ENCODE measurements at regions not wholly inside any gene's neighbourhood (a gene's known extent, or its start where the extent isn't known, plus 50 kb on each side); places are given as distances from the start of the nearest gene placed in this dataset.
"Not testable (repeated sequence)": the region's sequence is repeated elsewhere in the genome, so short reads cannot be mapped to it uniquely, and the experiment has no call there.

DNA sequence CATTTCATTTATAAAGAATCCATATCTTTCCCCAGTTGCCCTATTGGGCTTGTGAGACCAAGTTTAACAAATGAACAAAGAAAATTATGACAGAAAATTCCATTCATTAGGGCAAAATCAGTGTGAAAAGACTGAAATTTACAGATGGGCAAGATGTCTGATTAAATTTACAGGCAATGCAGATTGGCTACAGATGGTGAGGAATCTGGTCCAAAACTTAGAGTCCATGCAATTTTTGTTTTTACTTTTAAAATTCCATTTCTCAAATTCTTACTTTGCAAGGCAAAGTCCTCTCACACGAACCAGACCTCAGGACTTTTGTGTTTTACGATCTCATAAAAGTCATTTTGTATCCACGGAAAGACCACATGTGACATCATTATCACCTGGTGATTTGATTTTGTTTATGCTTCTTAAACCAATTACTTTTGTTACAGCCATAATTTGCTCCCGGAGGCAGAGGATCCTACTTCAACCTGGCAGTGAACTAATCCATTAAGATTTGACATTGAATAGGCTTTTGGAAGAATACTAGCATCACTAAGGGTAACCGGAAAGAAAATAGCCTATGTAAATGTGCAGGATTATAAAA, 843.7 kb upstream of the CHORDC1 start:
- Histone ChIP-seq H3K27ac (ENCODE audit: low read length) (no peak overlapping the region), H3K36me3 (replicated peaks; ENCODE audit: low read depth, low read length) (no peaks in the 10 kb centered on the region), H3K27me3 (ENCODE audit: low read depth, low read length) (no peaks in the 10 kb centered on the region), H3K4me2 (ENCODE audit: low read length) (no peak overlapping the region), H3K4me3 (ENCODE audit: low read length) (no peak overlapping the region), H3K79me2 (ENCODE audit: low read length) (no peaks in the 10 kb centered on the region), H2AFZ (ENCODE audit: low read depth, low read length) (no peak overlapping the region), H4K20me1 (ENCODE audit: insufficient read depth, low read length) (no peaks in the 10 kb centered on the region), H3K4me1 (ENCODE audit: low read length) (peaks cover 11% of the 10 kb centered on the region), H3K9ac (ENCODE audit: low read length) (no peak overlapping the region), H3K9me3 (ENCODE audit: insufficient read depth, low read length) (no peaks in the 10 kb centered on the region)
- TF ChIP-seq EZH2phosphoT487 (IDR thresholded peaks at IDR 0.05; ENCODE audit: low read depth): no peak
- TF ChIP-seq, protein P1, sequence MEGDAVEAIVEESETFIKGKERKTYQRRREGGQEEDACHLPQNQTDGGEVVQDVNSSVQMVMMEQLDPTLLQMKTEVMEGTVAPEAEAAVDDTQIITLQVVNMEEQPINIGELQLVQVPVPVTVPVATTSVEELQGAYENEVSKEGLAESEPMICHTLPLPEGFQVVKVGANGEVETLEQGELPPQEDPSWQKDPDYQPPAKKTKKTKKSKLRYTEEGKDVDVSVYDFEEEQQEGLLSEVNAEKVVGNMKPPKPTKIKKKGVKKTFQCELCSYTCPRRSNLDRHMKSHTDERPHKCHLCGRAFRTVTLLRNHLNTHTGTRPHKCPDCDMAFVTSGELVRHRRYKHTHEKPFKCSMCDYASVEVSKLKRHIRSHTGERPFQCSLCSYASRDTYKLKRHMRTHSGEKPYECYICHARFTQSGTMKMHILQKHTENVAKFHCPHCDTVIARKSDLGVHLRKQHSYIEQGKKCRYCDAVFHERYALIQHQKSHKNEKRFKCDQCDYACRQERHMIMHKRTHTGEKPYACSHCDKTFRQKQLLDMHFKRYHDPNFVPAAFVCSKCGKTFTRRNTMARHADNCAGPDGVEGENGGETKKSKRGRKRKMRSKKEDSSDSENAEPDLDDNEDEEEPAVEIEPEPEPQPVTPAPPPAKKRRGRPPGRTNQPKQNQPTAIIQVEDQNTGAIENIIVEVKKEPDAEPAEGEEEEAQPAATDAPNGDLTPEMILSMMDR (IDR thresholded peaks at IDR 0.05; ENCODE audit: low read depth, low read length): no peak

DNA sequence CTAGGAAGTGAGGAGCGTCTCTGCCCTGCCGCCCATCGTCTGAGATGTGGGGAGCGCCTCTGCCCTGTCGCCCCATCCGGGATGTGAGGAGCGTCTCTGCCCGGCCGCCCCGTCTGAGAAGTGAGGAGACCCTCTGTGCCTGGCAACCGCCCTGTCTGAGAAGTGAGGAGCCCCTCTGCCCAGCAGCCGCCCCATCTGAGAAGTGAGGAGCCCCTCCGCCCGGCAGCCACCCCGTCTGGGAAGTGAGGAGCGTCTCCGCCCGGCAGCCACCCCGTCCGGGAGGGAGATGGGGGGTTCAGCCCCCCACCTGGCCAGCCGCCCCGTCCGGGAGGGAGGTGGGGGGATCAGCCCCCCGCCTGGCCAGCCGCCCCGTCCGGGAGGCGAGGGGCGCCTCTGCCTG, 840.5 kb upstream of the CHORDC1 start:
- not testable (repeated sequence) for H3K36me3 ChIP-seq (replicated peaks; ENCODE audit: low read depth, low read length); H2AFZ ChIP-seq (ENCODE audit: low read depth, low read length); H3K79me2 ChIP-seq (ENCODE audit: low read length); H3K4me2 ChIP-seq (ENCODE audit: low read length); H3K9me3 ChIP-seq (ENCODE audit: insufficient read depth, low read length); H3K27me3 ChIP-seq (ENCODE audit: low read depth, low read length); H4K20me1 ChIP-seq (ENCODE audit: insufficient read depth, low read length); H3K27ac ChIP-seq (ENCODE audit: low read length); H3K4me3 ChIP-seq (ENCODE audit: low read length); H3K4me1 ChIP-seq (ENCODE audit: low read length); H3K9ac ChIP-seq (ENCODE audit: low read length)

DNA sequence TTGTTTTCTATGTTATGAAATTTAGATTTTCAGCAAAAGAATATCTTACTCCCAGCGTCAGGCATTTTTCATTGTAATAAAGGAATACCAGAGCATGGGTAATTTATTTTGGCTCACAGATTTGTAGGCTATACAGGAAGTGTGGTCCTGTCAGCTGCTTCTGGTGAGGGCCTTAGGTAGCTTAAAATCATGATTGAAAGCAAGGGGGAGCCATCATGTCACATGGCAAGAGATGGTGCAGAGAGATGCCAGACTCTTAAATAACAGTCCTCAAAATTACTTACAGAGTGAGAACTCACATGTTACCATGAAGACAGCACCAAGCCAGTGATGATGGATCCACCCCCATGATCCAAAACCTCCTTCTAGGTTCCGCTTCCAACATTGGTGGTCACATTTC, 825.0 kb upstream of the CHORDC1 start:
- no peaks in the 10 kb centered on the region for H3K9me3 ChIP-seq (ENCODE audit: insufficient read depth, low read length)
- no peak overlapping the region for H3K27ac ChIP-seq (ENCODE audit: low read length)
- H3K79me2 ChIP-seq (ENCODE audit: low read length): no peaks in the 10 kb centered on the region
- TF ChIP-seq EZH2phosphoT487 (IDR thresholded peaks at IDR 0.05; ENCODE audit: low read depth): no peak
- TF ChIP-seq, protein P1 (IDR thresholded peaks at IDR 0.05; ENCODE audit: low read depth, low read length): peak; percentile 24; the same call in 1 of the 2 replicates
- no peak overlapping the region for H3K4me2 ChIP-seq (ENCODE audit: low read length)
- no peaks in the 10 kb centered on the region for H3K36me3 ChIP-seq (replicated peaks; ENCODE audit: low read depth, low read length)
- no peaks in the 10 kb centered on the region for H4K20me1 ChIP-seq (ENCODE audit: insufficient read depth, low read length)
- no peaks in the 10 kb centered on the region for H3K4me1 ChIP-seq (ENCODE audit: low read length)
- no peaks in the 10 kb centered on the region for H3K27me3 ChIP-seq (ENCODE audit: low read depth, low read length)
- no peak overlapping the region for H2AFZ ChIP-seq (ENCODE audit: low read depth, low read length)
- H3K4me3 ChIP-seq (ENCODE audit: low read length): no peak overlapping the region
- no peak overlapping the region for H3K9ac ChIP-seq (ENCODE audit: low read length)

DNA sequence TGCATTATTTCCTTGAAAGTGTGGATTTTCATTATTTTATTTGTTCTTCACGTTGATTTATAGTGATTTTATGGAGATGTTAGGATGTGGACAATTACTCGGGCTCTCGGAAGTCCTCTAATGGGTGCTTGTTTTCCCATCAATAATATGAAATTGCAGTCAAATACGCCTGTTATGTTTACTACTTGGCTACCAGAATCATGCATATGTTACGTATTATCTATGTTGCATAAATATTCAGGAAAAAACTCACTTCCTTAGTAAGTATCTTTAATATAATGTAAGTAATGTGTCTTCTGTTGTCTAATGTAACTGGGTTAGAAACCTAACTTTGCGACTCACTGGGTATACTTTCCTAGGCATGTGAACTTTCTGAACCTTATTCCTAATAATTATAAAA, 823.4 kb upstream of the CHORDC1 start:
- no peak overlapping the region for H2AFZ ChIP-seq (ENCODE audit: low read depth, low read length)
- no peak overlapping the region for H3K4me3 ChIP-seq (ENCODE audit: low read length)
- H3K9ac ChIP-seq (ENCODE audit: low read length): no peak overlapping the region
- H4K20me1 ChIP-seq (ENCODE audit: insufficient read depth, low read length): no peaks in the 10 kb centered on the region
- no peaks in the 10 kb centered on the region for H3K36me3 ChIP-seq (replicated peaks; ENCODE audit: low read depth, low read length)
- no peaks in the 10 kb centered on the region for H3K4me1 ChIP-seq (ENCODE audit: low read length)
- H3K9me3 ChIP-seq (ENCODE audit: insufficient read depth, low read length): no peaks in the 10 kb centered on the region
- H3K27me3 ChIP-seq (ENCODE audit: low read depth, low read length): no peaks in the 10 kb centered on the region
- no peak overlapping the region for H3K27ac ChIP-seq (ENCODE audit: low read length)
- no peaks in the 10 kb centered on the region for H3K79me2 ChIP-seq (ENCODE audit: low read length)
- TF ChIP-seq, protein P1 (IDR thresholded peaks at IDR 0.05; ENCODE audit: low read depth, low read length): no peak
- no peak for TF ChIP-seq EZH2phosphoT487 (IDR thresholded peaks at IDR 0.05; ENCODE audit: low read depth)
- no peak overlapping the region for H3K4me2 ChIP-seq (ENCODE audit: low read length)
